ENCODE measurements at regions not wholly inside any gene's neighbourhood (a gene's known extent, or its start where the extent isn't known, plus 50 kb on each side); places are given as distances from the start of the nearest gene placed in this dataset.
A peak's percentile ranks its signal among the peaks of the same experiment; 100 is the strongest.
"Not testable (repeated sequence)": the region's sequence is repeated elsewhere in the genome, so short reads cannot be mapped to it uniquely, and the experiment has no call there.

DNA sequence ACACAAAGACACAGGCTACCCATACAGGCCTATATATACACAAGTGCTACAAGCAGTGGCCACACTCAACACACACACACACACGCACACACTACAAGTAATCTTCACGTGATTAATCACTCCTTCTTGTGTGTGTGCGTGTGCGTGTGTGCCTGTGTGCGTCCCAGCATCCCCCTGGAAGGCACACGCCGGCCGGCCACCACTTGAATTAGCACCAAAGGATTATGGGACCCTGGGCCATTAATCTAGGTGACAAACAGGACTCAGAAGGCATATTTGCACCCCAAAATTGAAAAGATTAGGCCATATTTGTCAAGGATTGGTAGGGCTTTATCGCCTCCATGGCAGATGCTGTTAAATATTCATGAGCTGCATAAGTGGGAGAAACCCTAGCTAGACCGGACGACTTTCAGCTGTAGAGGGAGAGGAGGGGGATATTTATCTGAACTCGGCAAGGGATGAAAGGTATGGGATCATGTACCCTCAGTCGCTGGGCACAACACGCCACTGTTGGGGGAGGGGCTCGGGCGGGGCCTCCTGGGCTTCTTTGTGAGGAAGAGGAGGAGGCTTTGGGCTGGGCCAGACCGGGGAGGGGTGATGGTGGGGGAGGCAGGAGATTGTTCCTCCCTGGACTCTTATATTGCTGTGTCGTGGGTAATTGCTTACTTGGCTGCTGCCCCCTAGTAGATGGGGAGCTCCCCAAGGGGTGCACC, 89.6 kb upstream of the LHX5 start:
- DNase-seq: no peak

DNA sequence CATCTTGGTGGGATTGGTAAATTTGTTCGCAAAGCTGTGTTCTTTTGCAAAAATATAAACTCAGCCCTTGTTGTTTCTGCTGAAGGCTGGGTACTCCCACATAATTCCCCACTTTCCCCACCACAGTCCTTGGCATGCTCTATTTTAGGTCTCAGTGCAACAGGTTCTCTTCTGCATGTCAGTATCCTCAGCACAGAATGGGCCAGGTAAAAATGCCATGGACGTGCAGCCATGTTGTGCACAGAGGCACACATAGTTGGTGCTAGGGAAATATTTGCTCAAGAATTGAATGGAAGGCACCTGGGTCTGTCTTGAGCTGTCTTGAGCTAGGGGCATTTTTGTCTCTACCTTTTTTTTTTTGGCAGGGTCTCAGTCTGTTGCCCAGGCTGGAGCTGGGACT, 87.8 kb upstream of the LHX5 start:
- no peak for DNase-seq

DNA sequence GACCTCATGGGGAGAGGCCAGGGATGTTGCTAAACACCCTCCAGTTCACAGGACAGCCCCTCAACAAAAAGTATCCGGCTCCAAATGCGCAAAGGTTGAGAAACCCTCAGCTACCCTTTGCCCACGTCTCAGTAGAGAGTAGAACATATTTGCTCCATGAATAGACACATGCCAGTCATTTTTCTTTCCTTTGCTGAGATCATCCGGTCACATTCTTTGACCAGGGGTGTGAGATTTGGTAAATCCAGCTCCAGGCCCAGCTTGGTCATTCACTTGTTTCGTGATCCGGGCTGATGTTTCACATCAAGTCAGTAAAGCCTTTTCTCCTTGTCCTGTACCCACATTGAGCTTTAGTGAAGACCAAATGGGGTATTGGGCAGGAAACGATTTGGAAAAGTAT, 83.6 kb upstream of the LHX5 start:
- no peak for DNase-seq

DNA sequence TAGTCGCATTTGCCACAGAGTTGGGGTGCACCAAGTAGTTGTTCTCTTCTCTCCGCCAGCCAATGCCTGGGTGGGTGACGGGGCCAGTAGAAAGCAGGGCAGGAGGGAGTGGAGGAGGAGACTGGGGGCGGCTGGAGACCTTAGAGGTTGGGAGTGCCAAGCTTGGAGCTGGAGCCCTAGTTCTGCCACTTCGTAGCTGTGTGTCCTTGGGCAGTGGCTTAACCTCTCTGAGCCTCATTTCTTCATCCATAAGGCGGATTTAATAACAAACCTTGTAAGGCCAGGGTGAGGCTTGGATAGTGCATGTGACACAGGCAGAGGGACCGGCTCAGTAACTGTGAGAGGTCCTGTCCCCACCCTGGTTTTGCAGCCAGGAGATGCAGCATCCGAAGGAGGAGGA, 81.1 kb upstream of the LHX5 start:
- no peak for DNase-seq

DNA sequence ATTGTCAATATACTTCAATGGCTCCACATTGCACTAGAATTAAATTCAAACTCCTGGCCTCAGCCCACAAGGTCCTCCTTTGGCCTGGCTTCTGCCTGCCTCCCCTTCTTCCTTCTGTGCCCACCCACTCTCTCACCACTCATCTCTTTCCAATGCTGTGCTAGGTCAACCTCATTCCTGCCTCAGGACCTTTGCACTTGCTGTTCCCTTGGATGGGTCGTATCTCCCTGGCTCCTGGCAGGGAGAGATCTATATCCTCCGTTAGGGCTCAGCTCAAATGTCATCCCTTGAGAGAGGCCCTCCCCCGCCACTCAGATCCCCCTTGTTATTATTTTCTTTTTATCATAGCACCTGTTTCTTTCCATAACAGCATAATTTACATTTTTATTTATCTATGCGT, 79.9 kb upstream of the LHX5 start:
- DNase-seq: no peak

DNA sequence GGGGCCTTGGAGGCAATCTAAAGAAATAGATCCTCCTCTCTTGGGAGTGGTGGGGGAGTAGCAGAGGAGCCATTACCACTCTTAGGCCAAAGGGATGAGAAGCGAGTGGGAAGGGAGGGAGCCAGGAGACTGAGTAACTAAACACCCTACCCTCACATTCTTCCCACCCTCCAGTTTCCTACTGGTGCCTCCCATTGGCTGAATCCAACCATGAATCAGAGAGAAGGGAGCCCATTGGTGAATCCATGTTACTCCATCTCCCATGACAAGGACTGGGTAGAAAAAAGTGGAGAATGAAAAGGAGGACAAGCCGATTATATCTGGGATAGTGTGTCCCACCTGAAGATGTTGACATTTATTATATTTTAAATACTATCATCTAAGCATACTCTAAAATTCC, 76.8 kb upstream of the LHX5 start:
- DNase-seq: no peak

DNA sequence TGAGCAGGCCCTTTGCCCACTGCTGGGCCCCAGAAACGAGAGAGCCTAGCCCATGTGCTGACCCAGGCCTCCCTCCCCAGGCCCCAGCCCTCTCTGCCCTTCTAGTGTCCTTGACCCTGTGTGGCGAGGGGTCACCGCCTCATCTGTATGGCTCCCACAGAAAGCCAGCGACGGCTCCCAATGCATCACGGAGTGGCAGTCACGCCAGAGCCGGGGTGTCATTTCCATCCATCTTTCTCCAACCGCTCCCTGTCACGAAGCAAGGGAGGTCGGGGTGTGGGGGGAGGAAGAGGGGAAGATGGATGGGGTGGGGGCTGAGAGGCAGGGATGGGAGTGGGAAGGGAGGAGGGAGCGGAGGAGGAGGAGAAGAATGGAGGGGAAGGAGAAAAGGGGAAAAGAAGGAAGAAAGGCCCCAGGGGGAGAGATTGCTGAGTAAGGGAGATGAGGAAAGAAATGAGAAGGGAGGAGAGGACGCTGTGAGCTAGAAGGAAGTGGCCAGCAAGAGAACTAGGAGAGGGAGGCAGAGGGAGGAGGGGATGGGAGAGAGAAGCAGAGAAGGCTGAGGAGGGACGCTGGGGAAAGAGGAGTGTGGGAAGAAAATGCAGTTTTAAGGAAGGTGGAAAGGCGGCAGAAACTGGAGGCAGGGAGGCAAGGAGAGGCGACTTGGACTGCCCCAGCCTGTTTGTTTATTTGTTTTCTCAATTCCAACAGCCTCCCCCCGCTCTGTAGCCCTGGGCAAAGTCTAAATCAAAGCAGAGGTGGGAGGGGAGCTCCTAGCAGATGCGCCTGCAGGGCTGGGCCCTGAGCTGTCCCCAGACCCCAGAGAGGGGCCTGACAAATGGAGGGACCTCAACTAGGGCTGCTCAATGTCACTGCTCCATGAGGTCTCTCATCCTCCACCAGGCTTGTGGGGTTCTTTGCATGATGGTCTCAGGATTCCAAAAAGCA, 75.5 kb upstream of the LHX5 start:
- no peak for DNase-seq

DNA sequence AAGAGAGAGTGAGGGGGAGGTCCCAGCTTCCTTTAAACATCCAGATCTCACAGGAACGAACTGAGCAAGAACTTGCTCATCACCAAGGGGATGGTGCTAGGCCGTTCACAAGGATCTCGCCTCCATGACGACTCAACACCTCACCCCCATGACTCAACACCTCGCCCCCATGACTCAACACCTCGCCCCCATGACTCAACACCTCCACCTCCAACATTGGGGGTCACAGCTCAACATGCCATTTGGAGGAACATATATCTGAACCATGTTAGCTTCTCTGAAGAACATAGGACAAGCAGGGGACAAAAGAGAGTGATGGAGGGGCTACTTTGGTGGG, 66.0 kb upstream of the LHX5 start:
- no peak for DNase-seq

DNA sequence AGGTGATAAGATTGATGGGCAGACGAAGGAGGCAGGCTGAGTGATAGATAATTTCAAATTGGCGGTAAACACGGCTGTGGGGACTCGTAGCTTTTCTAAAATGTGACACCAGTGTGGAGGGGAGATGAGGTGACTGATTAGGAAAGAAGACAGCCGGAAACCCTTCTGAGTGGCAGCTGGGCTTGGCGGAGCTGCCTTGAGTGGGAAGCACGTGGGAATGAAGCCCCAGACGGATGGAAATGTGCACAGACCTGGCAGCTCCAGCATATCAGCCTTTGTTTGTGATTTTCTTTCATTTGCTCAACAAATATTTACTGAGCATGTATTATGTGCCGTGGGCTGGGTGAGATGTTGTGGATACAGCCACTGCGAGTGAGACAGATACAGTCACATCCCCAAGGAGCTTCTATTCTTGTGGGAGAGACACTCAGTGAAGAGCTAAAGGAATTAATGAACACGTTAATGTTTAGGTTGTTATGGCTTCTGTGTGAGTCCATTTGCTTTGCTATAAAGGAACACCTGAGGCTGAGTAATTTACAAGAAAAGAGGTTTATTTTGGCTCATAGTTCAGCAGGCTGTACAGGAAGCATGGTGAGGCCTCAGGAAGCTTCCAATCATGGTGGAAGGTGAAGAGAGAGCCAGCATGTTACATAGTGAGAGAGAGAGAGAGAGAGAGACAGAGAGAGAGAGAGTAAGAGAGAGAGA, 65.5 kb upstream of the LHX5 start:
- DNase-seq: no peak

DNA sequence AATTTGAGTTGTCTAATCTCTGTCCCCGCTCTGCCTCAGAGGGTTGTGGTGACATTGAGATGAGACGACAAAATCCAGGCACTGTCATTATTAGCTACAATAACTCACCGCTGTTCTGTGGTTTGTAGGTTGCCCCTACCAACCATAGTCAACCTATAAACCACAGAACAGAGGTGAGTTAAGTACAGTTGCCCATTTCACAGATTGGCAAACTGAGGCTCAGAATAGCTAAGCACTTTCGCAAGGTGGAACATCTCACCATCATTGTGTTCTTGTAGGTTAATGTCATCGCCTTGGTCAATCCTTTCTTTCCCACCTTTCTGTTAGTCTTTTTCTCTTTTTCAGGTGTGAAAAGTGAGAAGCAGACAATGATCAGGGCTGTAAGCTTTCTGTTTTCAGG, 63.4 kb upstream of the LHX5 start:
- DNase-seq: no peak

DNA sequence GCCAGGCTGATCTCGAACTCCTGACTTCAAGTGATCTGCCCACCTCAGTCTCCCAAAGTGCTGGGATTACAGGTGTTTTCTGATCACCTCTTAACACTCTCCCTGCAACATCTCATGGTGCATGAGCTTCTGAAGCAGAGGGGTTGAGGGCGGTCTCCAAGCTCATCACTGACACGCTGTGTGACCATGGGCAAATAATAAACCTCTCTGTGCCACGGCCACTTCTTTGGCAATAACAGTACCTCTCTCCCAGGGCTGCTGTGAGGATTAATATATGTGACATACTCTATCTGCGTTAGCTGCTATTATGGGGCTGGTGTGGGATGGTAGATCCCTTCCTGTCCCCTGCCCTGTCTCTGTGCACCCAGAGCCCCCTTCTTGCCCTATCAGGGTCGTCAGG, 62.9 kb upstream of the LHX5 start:
- DNase-seq: no peak

DNA sequence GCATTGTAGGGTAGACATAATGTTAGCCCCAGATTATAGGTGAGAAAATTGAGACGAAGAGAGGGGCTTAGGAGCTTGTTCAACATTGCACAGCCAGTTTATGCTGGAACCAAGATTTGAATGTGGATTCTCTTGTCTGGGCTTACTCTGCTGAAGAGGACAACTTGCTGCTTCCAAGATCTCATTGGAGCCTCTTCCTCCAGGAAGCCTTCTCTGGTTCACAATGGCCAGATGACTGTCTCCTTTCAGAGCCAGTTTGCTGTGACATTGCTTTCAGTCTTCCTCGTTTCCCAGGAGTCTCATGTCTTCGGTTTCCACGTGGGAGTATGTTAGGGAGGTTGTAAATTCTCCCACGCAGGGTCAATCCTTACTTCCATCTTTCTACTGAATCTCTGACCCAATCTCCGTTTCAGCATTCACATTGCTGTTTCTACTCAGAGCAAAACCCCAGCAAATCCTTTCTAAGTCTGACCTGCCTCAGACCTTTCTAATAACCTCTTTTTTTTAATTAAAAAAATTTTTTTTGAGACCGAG, 62.2 kb upstream of the LHX5 start:
- no peak for DNase-seq

DNA sequence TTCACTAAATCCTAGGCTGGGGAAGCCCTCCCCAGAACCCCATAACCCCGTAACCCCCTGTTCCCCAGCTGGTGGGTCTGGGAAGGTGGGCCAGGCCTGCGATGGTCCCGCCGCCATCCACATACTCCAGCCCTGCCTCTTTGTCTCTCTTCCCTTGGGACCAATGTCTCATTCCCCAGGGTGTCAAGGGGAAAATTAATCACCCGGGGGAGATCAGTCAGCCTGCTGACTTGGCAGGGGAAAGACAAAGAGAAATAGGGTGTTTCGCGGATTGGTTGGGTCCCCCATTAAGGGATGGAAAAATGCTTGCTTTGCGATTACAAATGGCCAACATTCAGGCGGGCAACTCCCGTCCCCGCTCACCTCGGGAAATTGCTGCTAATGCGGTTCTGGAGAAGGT, 60.6 kb upstream of the LHX5 start:
- no peak for DNase-seq

DNA sequence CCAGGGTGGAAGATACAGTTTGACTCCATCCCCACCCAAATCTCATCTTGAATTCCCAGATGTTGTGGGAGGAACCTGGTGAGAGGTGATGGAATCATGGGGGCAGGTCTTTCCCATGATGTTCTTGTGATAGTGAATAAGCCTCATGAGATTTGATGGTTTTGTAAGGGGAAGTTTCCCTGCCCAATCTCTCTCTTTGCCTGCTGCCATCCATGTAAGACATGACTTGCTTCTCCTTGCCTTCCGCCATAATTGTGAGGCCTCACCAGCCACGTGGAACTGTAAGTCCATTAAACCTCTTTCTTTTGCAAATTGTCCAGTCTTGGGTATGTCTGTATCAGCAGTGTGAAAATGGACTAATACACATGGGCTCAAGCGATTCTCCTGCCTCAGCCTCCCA, 59.4 kb upstream of the LHX5 start:
- DNase-seq: not testable (repeated sequence)

DNA sequence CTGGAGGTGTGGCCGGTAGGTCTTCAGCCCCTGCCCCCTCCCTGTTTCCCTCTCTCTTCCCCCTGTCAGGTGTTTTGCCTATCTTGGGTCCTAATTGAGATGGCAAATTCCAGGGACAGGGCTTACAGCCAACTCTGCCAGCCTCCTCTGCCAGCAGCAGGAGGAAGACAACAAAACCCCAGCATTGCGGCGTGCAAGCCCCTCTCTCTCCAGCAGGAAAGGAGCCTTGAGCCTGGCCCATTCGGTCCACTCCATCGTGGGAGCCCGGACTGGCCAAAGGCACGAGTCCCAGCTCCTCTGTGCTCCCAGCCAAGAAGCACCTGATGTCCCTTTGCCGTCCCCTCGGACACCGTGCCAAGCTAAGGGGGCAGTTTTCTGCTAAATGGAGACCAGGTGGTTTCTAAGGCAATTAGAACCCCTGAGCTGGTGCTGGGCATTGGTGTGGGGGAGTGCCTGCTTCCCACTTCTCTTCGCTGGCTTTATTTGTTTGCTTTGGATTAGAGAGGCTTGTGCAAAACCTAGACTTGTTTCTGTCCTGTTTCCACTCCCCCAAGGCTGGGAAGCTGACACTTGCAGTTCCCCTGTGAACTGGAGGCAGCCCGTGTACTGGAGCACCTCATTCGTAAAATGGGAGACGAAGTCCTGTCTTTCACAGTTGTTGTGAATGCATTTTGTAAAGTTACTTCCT, 57.1 kb upstream of the LHX5 start:
- DNase-seq: peak in 1 of 2 experiments; percentile 12

DNA sequence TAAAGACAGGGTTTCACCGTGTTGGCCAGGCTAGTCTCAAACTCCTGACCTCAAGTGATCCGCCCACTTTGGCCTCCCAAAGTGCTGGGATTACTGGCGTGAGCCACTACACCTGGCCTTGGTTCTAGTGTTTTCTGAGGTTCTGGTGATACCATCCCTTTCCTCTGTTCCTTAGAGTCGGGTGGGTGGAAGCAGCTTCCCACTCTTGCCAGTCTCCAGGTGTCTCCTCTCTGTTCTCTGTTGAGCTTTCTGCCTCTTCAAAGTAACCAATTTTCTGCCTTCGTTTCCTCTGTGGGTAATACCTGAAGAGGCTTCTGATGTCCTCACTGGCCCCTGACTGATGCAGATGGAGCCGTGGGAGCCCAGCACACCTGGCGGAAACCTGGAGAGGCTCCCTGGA, 53.4 kb upstream of the LHX5 start:
- no peak for DNase-seq

DNA sequence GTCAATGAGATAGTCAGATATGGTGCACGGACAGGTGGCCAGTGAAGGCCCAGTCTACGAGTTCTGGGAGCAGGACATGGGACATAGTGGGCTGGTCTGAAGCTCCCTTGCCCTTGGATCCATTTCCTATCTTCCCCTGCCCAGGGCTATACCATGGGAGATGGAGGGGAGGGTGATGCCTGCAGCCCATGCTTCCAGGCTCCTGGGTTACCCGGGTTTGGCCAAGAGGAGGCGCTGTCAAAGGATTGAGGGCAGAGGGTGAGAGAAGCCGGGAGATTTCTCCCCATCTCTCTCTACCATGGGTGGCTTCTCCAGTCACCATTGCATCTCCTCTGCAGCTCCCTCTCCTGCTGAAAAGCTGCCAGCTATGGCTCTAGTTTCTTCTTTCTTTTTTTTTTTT, 52.8 kb upstream of the LHX5 start:
- DNase-seq: no peak

DNA sequence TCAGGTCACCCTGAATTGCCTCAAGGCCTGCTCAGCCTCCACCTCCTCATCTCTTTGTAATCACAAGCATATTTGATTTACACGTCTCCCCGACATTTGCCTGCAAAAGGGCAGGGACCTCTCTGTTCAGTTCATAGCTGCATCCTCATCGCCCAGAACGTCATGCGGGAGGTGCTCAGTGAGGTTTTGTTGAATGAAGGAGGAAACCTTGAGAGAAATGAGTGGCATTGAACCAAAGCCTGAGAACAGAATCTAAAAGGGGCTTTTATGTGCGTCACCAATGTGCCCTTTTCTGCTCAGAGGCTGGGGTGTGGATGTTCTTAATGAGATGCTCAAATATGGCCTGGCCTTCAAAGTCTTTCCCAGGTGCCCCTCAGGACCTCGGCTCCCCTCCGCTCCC, 50.0 kb upstream of the LHX5 start:
- DNase-seq: no peak
